RWPE2 (cell line): ENCODE measurements at regions not wholly inside any gene's neighbourhood (a gene's known extent, or its start where the extent isn't known, plus 50 kb on each side); places are given as distances from the start of the nearest gene placed in this dataset.

Source experiments
- ATAC-seq: fragments of 200-7000 bp; cut with Tn5 transposase; 3 replicates; pipeline ENCODE4 v1.9.1; 2021; ENCODE audit warnings: low read depth
- DNase-seq: peaks from one replicate; pipeline ENCODE4 v3.0.0-alpha.2; 2020; ENCODE audit warnings: low spot score
- H3K27ac ChIP-seq: fragments of 450-650 bp; 2 replicates; pipeline ENCODE4 v1.5.1; 2017; ENCODE audit warnings: mild to moderate bottlenecking; ENCODE audit not compliant: poor library complexity, severe bottlenecking
- H3K27me3 ChIP-seq: fragments of 250-450 bp; sonication (Bioruptor Pico); 2 replicates; pipeline ENCODE4 v1.5.1; 2021; ENCODE audit warnings: mild to moderate bottlenecking, moderate library complexity; ENCODE audit not compliant: insufficient read depth, poor library complexity, severe bottlenecking
- H3K36me3 ChIP-seq: fragments of 250-450 bp; sonication (Bioruptor Pico); 2 replicates; pipeline ENCODE4 v1.5.1; 2020; ENCODE audit warnings: low read depth, mild to moderate bottlenecking, moderate library complexity
- H3K4me1 ChIP-seq: fragments of 250-450 bp; sonication (Bioruptor Pico); 2 replicates; pipeline ENCODE4 v1.5.1; 2021; ENCODE audit warnings: mild to moderate bottlenecking, moderate library complexity; ENCODE audit not compliant: insufficient read depth, poor library complexity, severe bottlenecking
- H3K4me3 ChIP-seq: fragments of 250-450 bp; sonication (Bioruptor Pico); 2 replicates; pipeline ENCODE4 v1.5.1; 2021; ENCODE audit warnings: mild to moderate bottlenecking, moderate library complexity; ENCODE audit not compliant: severe bottlenecking
- H3K9me3 ChIP-seq: fragments of 250-450 bp; sonication (Bioruptor Pico); 2 replicates; pipeline ENCODE4 v1.5.1; 2021; ENCODE audit warnings: mild to moderate bottlenecking, moderate library complexity; ENCODE audit not compliant: severe bottlenecking
- CTCF ChIP-seq: fragments of 450-650 bp; IDR thresholded peaks from one replicate; pipeline ENCODE4 v1.5.1; 2017; ENCODE audit warnings: mild to moderate bottlenecking, moderate library complexity; ENCODE audit not compliant: poor library complexity, severe bottlenecking

DNA sequence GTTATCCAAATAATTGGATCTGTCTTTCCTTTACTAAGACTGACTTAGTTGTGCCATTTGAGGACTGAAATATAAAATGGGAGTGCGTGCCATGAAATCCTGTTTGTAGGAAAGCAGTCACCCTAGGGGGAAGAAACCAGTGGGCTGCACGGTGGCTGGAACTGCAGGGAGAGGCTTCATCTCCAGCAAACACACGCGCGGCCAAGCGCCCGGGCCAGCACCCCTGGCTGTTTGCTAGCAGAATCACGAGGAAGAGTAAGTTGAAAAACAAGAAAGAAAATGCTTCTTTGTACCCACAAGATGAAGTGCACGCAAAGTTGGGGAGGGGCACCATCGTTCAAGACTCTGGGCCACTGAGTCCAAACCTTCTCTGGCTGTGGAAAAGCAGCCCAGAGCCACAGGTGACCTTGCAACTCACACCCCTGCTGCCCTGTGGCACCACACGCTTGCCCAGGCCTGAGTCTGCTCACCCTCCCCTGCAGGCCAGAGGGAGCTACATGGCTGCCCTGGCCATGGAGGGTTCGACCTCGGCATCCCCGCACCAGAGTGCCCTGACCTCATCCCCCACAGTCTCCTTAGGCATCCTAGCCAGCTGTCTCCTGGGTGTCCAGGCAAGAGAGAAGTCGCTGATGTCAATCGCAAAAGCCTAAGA, 55.2 kb downstream of the IRX2 start:
- Histone ChIP-seq H3K36me3 (no peaks in the 10 kb centered on the region), H3K27me3 (no peaks in the 10 kb centered on the region), H3K4me1 (peaks cover 13% of the 10 kb centered on the region), H3K9me3 (peaks cover under 1% of the 10 kb centered on the region), H3K4me3 (no peak overlapping the region), H3K27ac (peak overlapping the region; percentile 13)
- no peak for ATAC-seq
- no peak for TF ChIP-seq CTCF
- no peak for DNase-seq

- H3K4me3 ChIP-seq: no peak overlapping the region
- H3K9me3 ChIP-seq: peaks cover 4% of the 10 kb centered on the region
- H3K4me1 ChIP-seq: peaks cover 13% of the 10 kb centered on the region
- ATAC-seq: peak; percentile 96
- peak overlapping the region; percentile 13 for H3K27ac ChIP-seq
- no peak for TF ChIP-seq CTCF
- no peaks in the 10 kb centered on the region for H3K27me3 ChIP-seq
- H3K36me3 ChIP-seq: no peaks in the 10 kb centered on the region
- no peak for DNase-seq
These were observed 56.1 kb downstream of the IRX2 start for GRCh38 chr5:2695200-2695891.

GRCh38 chr5:2691530-2691929, 59.9 kb downstream of the IRX2 start:
- DNase-seq (no peak), ATAC-seq (no peak)
- H3K27ac ChIP-seq: no peak overlapping the region
- peaks cover 13% of the 10 kb centered on the region for H3K4me1 ChIP-seq
- no peaks in the 10 kb centered on the region for H3K36me3 ChIP-seq
- TF ChIP-seq CTCF: no peak
- H3K4me3 ChIP-seq: no peak overlapping the region
- no peaks in the 10 kb centered on the region for H3K27me3 ChIP-seq
- H3K9me3 ChIP-seq: peaks cover 4% of the 10 kb centered on the region

- no peaks in the 10 kb centered on the region for H3K27me3 ChIP-seq
- H3K4me3 ChIP-seq: no peak overlapping the region
These were observed 61.2 kb downstream of the IRX2 start for GRCh38 chr5:2690293-2690692.

More at GRCh38 chr5:2690293-2690692, 61.2 kb downstream of the IRX2 start:
- no peak for ATAC-seq
- Histone ChIP-seq H3K9me3 (peaks cover 4% of the 10 kb centered on the region), H3K36me3 (no peaks in the 10 kb centered on the region), H3K4me1 (peaks cover 16% of the 10 kb centered on the region), H3K27ac (no peak overlapping the region)
- DNase-seq: no peak
- TF ChIP-seq CTCF: no peak
